BJ (cell line): ENCODE measurements at regions not wholly inside any gene's neighbourhood (a gene's known extent, or its start where the extent isn't known, plus 50 kb on each side); places are given as distances from the start of the nearest gene placed in this dataset.

Source experiments
- CTCF ChIA-PET: fragments of 350-600 bp; formaldehyde crosslinking; extraction: SDS; loops from one replicate; lab custom pipeline; 2021; ENCODE audit warnings: antibody characterized with exemption, inconsistent platforms; lab: Yijun Ruan, JAX
- POLR2A ChIA-PET: fragments of 300-600 bp; sonication (Branson Sonifier 250); formaldehyde crosslinking; extraction: SDS; loops from one replicate; lab custom pipeline; 2021; ENCODE audit warnings: antibody characterized with exemption; lab: Charles Lee
- DNase-seq: peaks from one replicate; pipeline ENCODE4 v3.0.0-alpha.2; 2011; ENCODE audit warnings: low read depth
- H3K27me3 ChIP-seq: 2 replicates; pipeline ENCODE4 v1.6.0; 2011; ENCODE audit warnings: low read length; ENCODE audit not compliant: control insufficient read depth, insufficient read depth
- H3K36me3 ChIP-seq: 2 replicates; pipeline ENCODE4 v1.5.1; 2011; ENCODE audit warnings: low read length; ENCODE audit not compliant: control insufficient read depth, insufficient read depth
- H3K4me3 ChIP-seq: 2 replicates; pipeline ENCODE4 v1.5.1; 2011; ENCODE audit warnings: low read depth, mild to moderate bottlenecking, control low read depth, low read length
- TF ChIP-seq, protein P1 (sequence below): IDR thresholded peaks from 2 replicates; pipeline ENCODE4 v1.5.1; 2011; ENCODE audit warnings: low read depth, mild to moderate bottlenecking, control low read depth, inconsistent platforms, low read length, moderate library complexity; ENCODE audit not compliant: insufficient read depth

DNA sequence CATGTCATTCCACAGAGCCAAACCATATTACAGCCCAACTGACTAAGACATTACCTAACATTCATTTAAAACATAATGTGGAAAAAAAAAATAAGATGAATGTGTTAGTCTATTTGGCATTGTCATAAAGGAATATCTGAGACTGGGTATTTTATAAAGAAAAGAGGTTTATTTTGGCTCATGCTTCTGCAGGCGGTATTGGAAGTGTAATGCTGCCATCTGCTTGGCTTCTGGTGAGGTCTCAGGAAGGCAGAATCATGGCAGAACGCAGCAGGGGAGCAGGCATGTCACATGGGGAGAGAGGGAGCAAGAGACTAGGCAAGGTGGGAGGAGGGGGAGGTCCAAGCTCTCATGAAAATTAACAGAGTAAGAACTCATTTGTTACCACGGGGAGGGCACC is 504.8 kb upstream of the LRATD1 start:
- ChIA-PET CTCF (no interaction called here), POLR2A (no interaction called here)
- no peaks in the 10 kb centered on the region for H3K27me3 ChIP-seq
- TF ChIP-seq, protein P1, sequence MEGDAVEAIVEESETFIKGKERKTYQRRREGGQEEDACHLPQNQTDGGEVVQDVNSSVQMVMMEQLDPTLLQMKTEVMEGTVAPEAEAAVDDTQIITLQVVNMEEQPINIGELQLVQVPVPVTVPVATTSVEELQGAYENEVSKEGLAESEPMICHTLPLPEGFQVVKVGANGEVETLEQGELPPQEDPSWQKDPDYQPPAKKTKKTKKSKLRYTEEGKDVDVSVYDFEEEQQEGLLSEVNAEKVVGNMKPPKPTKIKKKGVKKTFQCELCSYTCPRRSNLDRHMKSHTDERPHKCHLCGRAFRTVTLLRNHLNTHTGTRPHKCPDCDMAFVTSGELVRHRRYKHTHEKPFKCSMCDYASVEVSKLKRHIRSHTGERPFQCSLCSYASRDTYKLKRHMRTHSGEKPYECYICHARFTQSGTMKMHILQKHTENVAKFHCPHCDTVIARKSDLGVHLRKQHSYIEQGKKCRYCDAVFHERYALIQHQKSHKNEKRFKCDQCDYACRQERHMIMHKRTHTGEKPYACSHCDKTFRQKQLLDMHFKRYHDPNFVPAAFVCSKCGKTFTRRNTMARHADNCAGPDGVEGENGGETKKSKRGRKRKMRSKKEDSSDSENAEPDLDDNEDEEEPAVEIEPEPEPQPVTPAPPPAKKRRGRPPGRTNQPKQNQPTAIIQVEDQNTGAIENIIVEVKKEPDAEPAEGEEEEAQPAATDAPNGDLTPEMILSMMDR, result no peak
- H3K4me3 ChIP-seq, result no peak overlapping the region
- no peak for DNase-seq
- no peaks in the 10 kb centered on the region for H3K36me3 ChIP-seq

DNA sequence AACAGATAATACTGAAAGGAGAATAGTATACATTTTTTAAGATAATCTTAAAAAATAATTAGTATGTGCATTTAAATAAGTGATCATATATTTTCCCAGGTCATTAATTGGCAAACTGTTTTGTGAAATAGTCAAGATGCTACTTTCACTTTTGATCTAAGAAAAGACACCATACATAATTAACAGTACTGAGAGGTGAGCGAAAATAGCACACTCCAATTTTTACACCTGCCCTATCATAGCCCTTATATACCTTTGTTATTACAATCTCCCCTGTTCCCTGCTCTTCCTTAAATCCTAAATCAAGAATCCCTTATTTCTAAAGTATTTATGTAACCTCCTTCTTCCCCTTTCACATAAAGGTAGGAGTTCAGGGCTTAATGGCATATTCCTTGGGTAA is 500.1 kb upstream of the LRATD1 start:
- TF ChIP-seq, protein P1, result no peak
- CTCF ChIA-PET, result no interaction called here
- no peaks in the 10 kb centered on the region for H3K36me3 ChIP-seq
- POLR2A ChIA-PET, result no interaction called here
- no peak overlapping the region for H3K4me3 ChIP-seq
- no peaks in the 10 kb centered on the region for H3K27me3 ChIP-seq
- DNase-seq, result no peak

DNA sequence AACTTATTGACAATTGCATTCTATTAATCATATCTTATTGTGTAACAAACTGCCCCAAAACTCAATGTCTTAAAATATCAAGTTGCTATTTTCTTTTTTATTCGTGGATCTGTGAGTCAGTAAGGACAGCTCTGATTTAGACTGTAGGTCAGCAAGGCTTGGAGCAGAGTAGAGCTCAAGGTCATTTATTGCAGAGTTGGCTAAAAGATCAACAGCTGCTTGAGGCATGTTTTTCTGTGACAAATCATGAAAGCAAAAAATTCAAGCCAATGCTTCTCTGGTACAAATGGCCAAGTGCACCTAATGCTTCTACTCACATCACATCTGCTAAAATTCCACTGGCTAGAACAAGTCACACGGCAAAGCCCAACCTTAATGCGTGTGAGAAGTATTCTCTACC is 497.7 kb upstream of the LRATD1 start:
- CTCF ChIA-PET, result no interaction called here
- no peak overlapping the region for H3K4me3 ChIP-seq
- H3K36me3 ChIP-seq, result no peaks in the 10 kb centered on the region
- DNase-seq, result no peak
- H3K27me3 ChIP-seq, result no peaks in the 10 kb centered on the region
- POLR2A ChIA-PET, result no interaction called here
- TF ChIP-seq, protein P1, result no peak

DNA sequence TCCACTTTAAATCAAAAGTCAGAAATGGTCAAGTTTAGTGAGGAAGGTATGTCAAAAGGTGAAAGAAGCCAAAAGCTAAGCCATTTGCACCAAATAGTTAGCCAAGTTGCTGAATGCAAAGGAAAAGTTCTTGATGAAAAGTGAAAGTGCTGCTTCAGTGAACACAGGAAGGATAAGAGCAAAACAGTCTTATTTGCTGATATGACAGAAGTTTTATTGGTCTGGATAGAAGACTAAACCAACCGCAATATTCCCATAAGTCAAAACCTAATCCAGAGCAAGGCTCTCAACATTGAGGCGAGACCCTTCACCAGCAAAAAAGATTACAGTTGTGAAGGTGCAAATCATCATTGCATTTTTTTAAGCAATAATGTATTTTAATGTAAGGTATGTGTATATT is 496.5 kb upstream of the LRATD1 start:
- ChIA-PET CTCF (no interaction called here), POLR2A (no interaction called here)
- H3K36me3 ChIP-seq, result no peaks in the 10 kb centered on the region
- no peaks in the 10 kb centered on the region for H3K27me3 ChIP-seq
- TF ChIP-seq, protein P1, result no peak
- H3K4me3 ChIP-seq, result no peak overlapping the region
- no peak for DNase-seq

DNA sequence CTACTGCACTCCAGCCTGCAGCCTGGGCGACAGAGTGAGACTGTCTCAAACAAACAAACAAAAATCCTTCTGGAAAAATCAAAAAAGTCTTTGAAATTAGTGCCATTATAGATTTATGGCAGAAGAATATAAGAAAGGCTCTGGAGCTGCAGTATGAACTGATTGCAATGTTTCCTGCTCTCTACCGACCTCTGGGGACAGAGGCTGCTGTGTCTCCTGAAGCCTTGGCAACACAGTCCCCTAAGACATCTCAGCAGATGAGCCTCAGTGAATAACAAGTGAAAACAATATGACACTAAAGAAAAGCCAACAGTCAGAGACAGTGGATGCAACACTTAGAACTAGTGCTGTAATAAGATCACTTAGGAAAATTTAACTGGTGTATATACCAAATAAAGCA is 494.9 kb upstream of the LRATD1 start:
- POLR2A ChIA-PET, result no interaction called here
- DNase-seq, result no peak
- no peak overlapping the region for H3K4me3 ChIP-seq
- H3K27me3 ChIP-seq, result no peaks in the 10 kb centered on the region
- no peaks in the 10 kb centered on the region for H3K36me3 ChIP-seq
- CTCF ChIA-PET, result no interaction called here
- TF ChIP-seq, protein P1, result no peak
